Adipocyte (in vitro differentiated cells): ENCODE measurements at regions not wholly inside any gene's neighbourhood (a gene's known extent, or its start where the extent isn't known, plus 50 kb on each side); places are given as distances from the start of the nearest gene placed in this dataset.

Experiments used
- DNase-seq: peaks from one replicate; pipeline ENCODE4 v3.0.0-alpha.2; 2015; ENCODE audit warnings: low read depth
- H3K27me3 ChIP-seq: replicated peaks from 2 replicates; pipeline ENCODE4 v1.7.0; 2013; ENCODE audit warnings: mild to moderate bottlenecking, low read length, moderate library complexity; ENCODE audit not compliant: control insufficient read depth, insufficient read depth
- H3K36me3 ChIP-seq: 2 replicates; pipeline ENCODE4 v1.7.0; 2013; ENCODE audit warnings: low read length, mild to moderate bottlenecking, moderate library complexity; ENCODE audit not compliant: control insufficient read depth, insufficient read depth, severe bottlenecking
- H3K4me1 ChIP-seq: 2 replicates; pipeline ENCODE4 v1.7.0; 2013; ENCODE audit warnings: mild to moderate bottlenecking, low read length, moderate library complexity; ENCODE audit not compliant: control insufficient read depth, insufficient read depth
- H3K4me3 ChIP-seq: 2 replicates; pipeline ENCODE4 v1.7.0; 2013; ENCODE audit warnings: mild to moderate bottlenecking, low read length, moderate library complexity
- H3K9ac ChIP-seq: 2 replicates; pipeline ENCODE4 v1.7.0; 2013; ENCODE audit warnings: mild to moderate bottlenecking, low read length, moderate library complexity
- H3K9me3 ChIP-seq: 2 replicates; pipeline ENCODE4 v1.7.0; 2013; ENCODE audit warnings: mild to moderate bottlenecking, low read length, moderate library complexity; ENCODE audit not compliant: control insufficient read depth

DNA sequence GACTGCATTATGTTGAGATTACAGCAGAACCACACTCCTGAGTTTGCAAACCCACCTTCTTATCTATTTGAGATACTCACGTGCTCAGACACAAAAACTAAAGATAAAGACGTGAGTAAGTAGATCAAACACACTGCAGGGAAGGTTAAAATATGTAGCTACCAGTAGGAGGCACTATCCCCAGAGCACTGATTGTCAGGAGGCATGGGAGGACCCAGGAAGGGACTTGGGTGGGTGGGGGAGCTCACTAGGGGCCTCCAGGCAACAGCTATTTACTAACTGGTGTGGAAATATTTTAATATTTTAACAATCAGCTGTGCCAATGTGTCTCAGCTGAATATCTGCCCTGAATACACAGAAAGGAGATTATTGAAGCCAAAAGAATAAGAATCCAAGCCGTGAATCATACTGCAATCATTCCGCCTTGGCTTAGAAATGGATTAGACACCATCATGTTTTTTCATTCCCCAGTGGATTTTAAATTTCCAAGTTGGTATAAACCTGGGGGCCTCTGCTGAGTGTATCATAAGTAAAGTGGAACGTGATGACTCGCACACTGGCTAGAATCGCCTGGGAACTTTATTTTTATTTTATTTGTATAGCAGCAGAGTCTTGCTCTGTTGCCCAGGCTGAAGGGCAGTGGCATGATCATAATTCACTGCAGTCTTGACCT, 73.2 kb upstream of the CACNA1A start:
- Histone ChIP-seq H3K4me3 (peak overlapping the region; percentile 21), H3K9me3 (peaks cover 6% of the 10 kb centered on the region), H3K36me3 (no peaks in the 10 kb centered on the region), H3K27me3 (no peaks in the 10 kb centered on the region), H3K9ac (no peak overlapping the region), H3K4me1 (peaks cover 20% of the 10 kb centered on the region)
- DNase-seq: peak; percentile 4

DNA sequence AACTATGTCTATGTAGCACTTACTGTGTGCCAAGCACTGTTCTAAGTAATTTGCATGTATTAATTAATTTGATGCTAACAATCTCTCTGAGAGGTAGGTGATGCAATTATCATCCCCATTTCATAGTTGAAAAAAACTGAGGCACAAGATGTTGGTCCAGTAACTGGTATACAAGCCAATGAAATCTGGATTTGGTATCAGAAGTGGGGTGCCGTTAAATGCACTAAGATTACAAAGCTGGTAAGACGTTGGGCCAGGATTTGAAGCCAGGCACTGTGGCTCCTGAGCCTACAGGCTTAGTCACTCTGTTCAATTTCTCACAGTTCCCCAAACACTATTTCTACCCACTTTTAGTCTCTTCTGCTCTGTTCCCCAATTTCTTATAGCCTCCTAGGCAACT, 70.4 kb upstream of the CACNA1A start:
- no peak overlapping the region for H3K4me3 ChIP-seq
- H3K27me3 ChIP-seq: no peaks in the 10 kb centered on the region
- DNase-seq: no peak
- H3K9ac ChIP-seq: no peak overlapping the region
- peaks cover 6% of the 10 kb centered on the region for H3K9me3 ChIP-seq
- H3K36me3 ChIP-seq: no peaks in the 10 kb centered on the region
- peaks cover 25% of the 10 kb centered on the region for H3K4me1 ChIP-seq

DNA sequence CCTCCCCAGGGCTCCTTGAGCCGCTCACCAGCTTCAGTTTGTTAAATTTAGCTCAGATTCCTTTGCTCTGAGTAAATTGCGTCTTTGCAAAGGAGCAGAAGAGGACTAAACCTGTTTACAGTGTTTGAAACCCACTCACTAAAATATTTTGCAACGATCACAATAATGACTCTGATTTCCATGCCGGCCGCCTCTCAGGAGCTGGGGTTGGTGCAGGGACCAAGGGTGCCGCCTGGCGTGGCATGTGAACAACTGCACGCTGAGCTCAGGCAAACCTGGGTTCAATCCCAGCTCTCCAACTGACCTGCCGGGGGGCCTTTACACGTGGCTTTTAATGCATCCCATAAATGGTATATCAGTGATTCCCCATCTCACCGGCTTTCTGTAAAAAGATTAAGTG, 68.7 kb upstream of the CACNA1A start:
- H3K9me3 ChIP-seq: peaks cover 6% of the 10 kb centered on the region
- H3K4me3 ChIP-seq: no peak overlapping the region
- H3K4me1 ChIP-seq: peaks cover 20% of the 10 kb centered on the region
- no peak overlapping the region for H3K9ac ChIP-seq
- H3K27me3 ChIP-seq: no peaks in the 10 kb centered on the region
- DNase-seq: peak; percentile 30
- H3K36me3 ChIP-seq: no peaks in the 10 kb centered on the region

DNA sequence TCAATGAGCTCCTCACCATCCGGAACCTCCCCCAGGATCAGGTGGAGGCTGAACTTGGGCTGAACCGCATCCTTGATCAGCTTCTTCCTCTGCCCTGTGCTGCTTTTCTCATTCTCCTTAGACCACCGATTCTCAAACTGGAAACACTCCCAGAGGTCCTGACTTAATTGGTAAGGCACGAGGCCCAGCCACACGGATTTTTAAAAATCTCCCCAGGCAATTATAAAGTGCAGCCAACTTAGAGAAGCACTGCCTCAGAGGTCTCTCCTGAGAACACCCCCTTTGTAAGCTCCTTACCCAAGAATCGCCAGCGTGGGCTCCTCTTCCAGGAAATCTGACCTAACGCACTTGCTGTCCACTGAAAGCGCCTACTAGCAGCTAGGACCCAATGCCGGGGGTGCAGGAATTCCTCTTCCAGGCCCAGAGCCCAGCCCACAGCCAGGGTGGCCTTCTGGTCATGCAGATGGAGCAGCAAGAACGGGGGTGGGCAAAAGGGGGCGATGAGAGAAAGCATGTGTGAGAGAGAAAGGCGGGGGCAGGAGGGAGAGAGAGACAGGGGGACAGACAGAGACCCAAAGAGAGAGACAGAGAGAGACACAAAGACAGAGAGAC, 66.9 kb upstream of the CACNA1A start:
- Histone ChIP-seq H3K4me1 (peaks cover 13% of the 10 kb centered on the region), H3K36me3 (no peaks in the 10 kb centered on the region), H3K9ac (no peak overlapping the region), H3K4me3 (no peak overlapping the region), H3K27me3 (no peaks in the 10 kb centered on the region), H3K9me3 (peaks cover 6% of the 10 kb centered on the region)
- no peak for DNase-seq

DNA sequence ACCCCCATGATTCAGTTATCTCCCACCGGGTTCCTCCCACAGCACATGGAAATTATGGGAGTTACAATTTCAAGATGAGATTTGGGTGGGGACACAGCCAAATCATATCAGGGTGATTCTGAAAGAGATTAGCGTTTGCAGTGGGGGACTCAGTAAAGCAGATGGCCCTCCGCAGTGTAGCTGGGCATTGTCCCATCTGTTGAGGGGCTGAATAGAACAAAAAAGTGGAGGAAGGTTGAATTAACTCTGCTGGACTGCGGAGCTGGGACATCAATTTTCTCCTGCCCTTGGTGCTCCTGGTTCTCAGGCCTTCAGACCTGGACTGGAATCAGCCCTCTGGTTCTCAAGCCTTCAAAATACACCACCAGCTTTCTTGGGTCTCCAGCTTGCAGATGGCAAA, 55.2 kb upstream of the CACNA1A start:
- Histone ChIP-seq H3K4me1 (no peaks in the 10 kb centered on the region), H3K4me3 (no peak overlapping the region), H3K27me3 (peaks cover 2% of the 10 kb centered on the region), H3K9ac (no peak overlapping the region), H3K36me3 (no peaks in the 10 kb centered on the region), H3K9me3 (peaks cover 11% of the 10 kb centered on the region)
- DNase-seq: no peak

DNA sequence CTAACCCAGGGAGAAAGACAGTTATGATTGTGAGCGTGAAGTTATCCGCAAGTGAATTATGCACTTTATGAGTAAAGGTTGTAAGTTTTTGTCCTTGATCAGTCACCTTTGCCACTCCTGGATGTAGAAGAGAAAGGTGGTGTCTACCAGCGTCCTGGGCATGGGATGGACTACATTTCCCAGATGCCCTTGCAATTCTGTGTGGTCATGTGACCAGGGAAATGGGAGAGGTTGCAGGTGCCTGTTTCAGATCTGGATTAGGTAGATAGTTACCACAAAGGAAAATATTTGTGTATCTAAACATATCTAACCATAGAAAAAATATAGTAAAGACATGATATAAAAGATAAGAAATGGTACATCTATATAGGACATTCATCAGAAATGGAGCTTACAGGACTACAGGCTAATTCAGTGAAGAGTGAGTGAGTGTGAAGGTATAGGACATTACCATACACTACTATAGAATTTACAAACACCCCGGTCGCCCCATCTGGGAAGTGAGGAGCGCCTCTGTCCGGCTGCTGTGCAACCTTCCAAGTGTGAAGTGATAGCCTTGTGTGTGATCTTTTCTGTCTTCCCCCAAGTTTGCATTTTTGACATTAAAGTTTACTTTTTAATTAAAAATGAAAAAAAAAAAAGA, 51.6 kb upstream of the CACNA1A start:
- H3K36me3 ChIP-seq: no peaks in the 10 kb centered on the region
- peaks cover 3% of the 10 kb centered on the region for H3K27me3 ChIP-seq
- peaks cover 11% of the 10 kb centered on the region for H3K9me3 ChIP-seq
- H3K4me1 ChIP-seq: no peaks in the 10 kb centered on the region
- DNase-seq: no peak
- no peak overlapping the region for H3K9ac ChIP-seq
- H3K4me3 ChIP-seq: no peak overlapping the region

DNA sequence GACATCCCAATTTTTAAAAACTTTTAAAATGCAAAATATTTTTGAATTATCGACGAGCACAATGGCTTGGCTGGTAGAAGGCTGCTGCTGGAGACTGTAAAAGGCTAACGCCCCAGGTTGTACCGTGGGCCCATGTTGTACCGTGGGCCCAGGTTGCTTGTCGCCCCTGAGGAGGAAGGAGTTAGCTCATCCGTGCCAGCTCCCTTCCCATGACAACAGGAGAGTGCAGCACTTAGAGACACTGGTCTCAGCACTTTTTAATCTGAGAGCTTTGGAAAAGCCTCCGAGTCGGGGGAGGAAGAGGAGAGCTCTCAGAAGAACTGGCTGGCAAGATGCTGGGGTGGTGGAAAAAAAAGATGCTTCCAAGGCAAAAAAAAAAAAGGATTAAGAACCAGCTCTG, 50.3 kb upstream of the CACNA1A start:
- peaks cover 3% of the 10 kb centered on the region for H3K27me3 ChIP-seq
- H3K4me1 ChIP-seq: peaks cover 4% of the 10 kb centered on the region
- DNase-seq: no peak
- H3K9me3 ChIP-seq: peaks cover 10% of the 10 kb centered on the region
- H3K9ac ChIP-seq: no peak overlapping the region
- no peaks in the 10 kb centered on the region for H3K36me3 ChIP-seq
- no peak overlapping the region for H3K4me3 ChIP-seq
